KMS-11 (cell line): ENCODE measurements at regions not wholly inside any gene's neighbourhood (a gene's known extent, or its start where the extent isn't known, plus 50 kb on each side); places are given as distances from the start of the nearest gene placed in this dataset.

Experiments
- H2AFZ ChIP-seq: fragments of 200-600 bp; sonication (generic); 2 replicates; pipeline ENCODE4 v1.6.1; 2016; ENCODE audit warnings: antibody characterized with exemption, mixed run types, low read depth
- H3K27ac ChIP-seq: fragments of 200-600 bp; sonication (generic); 2 replicates; pipeline ENCODE4 v1.6.1; 2016; ENCODE audit warnings: mild to moderate bottlenecking, mixed run types
- H3K27me3 ChIP-seq: fragments of 200-600 bp; sonication (generic); 2 replicates; pipeline ENCODE4 v1.6.1; 2017; ENCODE audit warnings: mild to moderate bottlenecking, low read depth, mixed run types, moderate library complexity; ENCODE audit not compliant: insufficient read depth
- H3K36me3 ChIP-seq: fragments of 200-600 bp; sonication (generic); 2 replicates; pipeline ENCODE4 v1.6.1; 2017; ENCODE audit warnings: mild to moderate bottlenecking, mixed run types; ENCODE audit not compliant: insufficient read depth
- H3K4me1 ChIP-seq: fragments of 200-600 bp; sonication (generic); 2 replicates; pipeline ENCODE4 v1.6.1; 2016; ENCODE audit warnings: mild to moderate bottlenecking, low read depth, mixed run types; ENCODE audit not compliant: poor library complexity, severe bottlenecking
- H3K4me2 ChIP-seq: fragments of 200-600 bp; sonication (generic); 2 replicates; pipeline ENCODE4 v1.7.0; 2016; ENCODE audit warnings: mild to moderate bottlenecking, mixed run types
- H3K4me3 ChIP-seq: fragments of 200-600 bp; sonication (generic); IDR thresholded peaks from 2 replicates; pipeline ENCODE4 v1.6.1; 2017; ENCODE audit warnings: low read depth, low read length, mixed read lengths; ENCODE audit not compliant: insufficient read depth
- H3K79me2 ChIP-seq: fragments of 200-600 bp; sonication (generic); 2 replicates; pipeline ENCODE4 v1.6.1; 2016; ENCODE audit warnings: low read depth, mixed run types; ENCODE audit not compliant: insufficient read depth
- H3K9ac ChIP-seq: fragments of 200-600 bp; sonication (generic); 2 replicates; pipeline ENCODE4 v1.6.1; 2016; ENCODE audit warnings: mild to moderate bottlenecking, mixed run types
- H4K20me1 ChIP-seq: fragments of 200-600 bp; sonication (generic); 2 replicates; pipeline ENCODE4 v1.6.1; 2016; ENCODE audit warnings: mild to moderate bottlenecking, mixed run types; ENCODE audit not compliant: insufficient read depth
- TF ChIP-seq, protein P1 (sequence below): fragments of 200-600 bp; sonication (generic); conservative IDR thresholded peaks from 2 replicates; pipeline ENCODE4 v1.6.1; 2017; ENCODE audit warnings: low read depth, mild to moderate bottlenecking, antibody characterized with exemption, low read length, moderate library complexity, mixed read lengths

- no peaks in the 10 kb centered on the region for H3K4me1 ChIP-seq
- H2AFZ ChIP-seq, result no peak overlapping the region
- H3K4me2 ChIP-seq, result no peak overlapping the region
- H3K4me3 ChIP-seq, result no peak overlapping the region
- H3K9ac ChIP-seq, result no peak overlapping the region
- no peaks in the 10 kb centered on the region for H3K79me2 ChIP-seq
- TF ChIP-seq, protein P1, sequence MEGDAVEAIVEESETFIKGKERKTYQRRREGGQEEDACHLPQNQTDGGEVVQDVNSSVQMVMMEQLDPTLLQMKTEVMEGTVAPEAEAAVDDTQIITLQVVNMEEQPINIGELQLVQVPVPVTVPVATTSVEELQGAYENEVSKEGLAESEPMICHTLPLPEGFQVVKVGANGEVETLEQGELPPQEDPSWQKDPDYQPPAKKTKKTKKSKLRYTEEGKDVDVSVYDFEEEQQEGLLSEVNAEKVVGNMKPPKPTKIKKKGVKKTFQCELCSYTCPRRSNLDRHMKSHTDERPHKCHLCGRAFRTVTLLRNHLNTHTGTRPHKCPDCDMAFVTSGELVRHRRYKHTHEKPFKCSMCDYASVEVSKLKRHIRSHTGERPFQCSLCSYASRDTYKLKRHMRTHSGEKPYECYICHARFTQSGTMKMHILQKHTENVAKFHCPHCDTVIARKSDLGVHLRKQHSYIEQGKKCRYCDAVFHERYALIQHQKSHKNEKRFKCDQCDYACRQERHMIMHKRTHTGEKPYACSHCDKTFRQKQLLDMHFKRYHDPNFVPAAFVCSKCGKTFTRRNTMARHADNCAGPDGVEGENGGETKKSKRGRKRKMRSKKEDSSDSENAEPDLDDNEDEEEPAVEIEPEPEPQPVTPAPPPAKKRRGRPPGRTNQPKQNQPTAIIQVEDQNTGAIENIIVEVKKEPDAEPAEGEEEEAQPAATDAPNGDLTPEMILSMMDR, result no peak
- H3K27me3 ChIP-seq, result no peaks in the 10 kb centered on the region
- no peaks in the 10 kb centered on the region for H3K36me3 ChIP-seq
- H3K27ac ChIP-seq, result no peak overlapping the region
- H4K20me1 ChIP-seq, result no peaks in the 10 kb centered on the region
These were observed 711.0 kb downstream of the TLE4 start for GRCh38 chr9:80282766-80283165.

DNA sequence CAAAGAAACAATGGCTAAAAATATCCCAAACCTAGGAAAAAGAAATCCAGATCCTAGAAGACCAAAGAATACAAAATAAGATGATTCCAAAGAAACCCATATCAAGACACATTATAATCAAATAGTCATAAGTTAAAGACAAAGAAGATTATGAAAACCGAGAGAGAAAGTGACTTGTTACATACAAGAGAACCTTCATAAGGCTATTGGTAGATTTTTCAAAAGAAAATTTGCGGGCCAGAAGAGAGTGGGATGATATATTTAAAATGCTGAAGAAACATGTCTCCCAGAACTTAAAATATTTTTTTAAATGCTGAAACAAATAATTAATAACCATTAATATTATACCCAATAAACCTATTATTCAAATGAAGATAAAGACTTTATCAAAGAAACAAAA, 687.3 kb downstream of the TLE4 start:
- no peaks in the 10 kb centered on the region for H3K4me1 ChIP-seq
- no peak overlapping the region for H3K4me3 ChIP-seq
- no peaks in the 10 kb centered on the region for H3K79me2 ChIP-seq
- H3K36me3 ChIP-seq, result no peaks in the 10 kb centered on the region
- no peak overlapping the region for H2AFZ ChIP-seq
- H4K20me1 ChIP-seq, result no peaks in the 10 kb centered on the region
- TF ChIP-seq, protein P1, result no peak
- H3K27me3 ChIP-seq, result no peaks in the 10 kb centered on the region
- no peak overlapping the region for H3K9ac ChIP-seq
- no peak overlapping the region for H3K27ac ChIP-seq
- H3K4me2 ChIP-seq, result no peak overlapping the region

GRCh38 chr9:80251778-80252177, 680.0 kb downstream of the TLE4 start:
- Histone ChIP-seq H3K4me3 (no peak overlapping the region), H4K20me1 (no peaks in the 10 kb centered on the region), H3K9ac (no peak overlapping the region), H3K27me3 (no peaks in the 10 kb centered on the region), H2AFZ (no peak overlapping the region), H3K36me3 (no peaks in the 10 kb centered on the region), H3K27ac (no peak overlapping the region), H3K79me2 (no peaks in the 10 kb centered on the region), H3K4me1 (no peaks in the 10 kb centered on the region), H3K4me2 (no peak overlapping the region)
- TF ChIP-seq, protein P1, result no peak

GRCh38 chr9:80242022-80242421, 670.3 kb downstream of the TLE4 start:
- no peak overlapping the region for H2AFZ ChIP-seq
- H3K4me2 ChIP-seq, result no peak overlapping the region
- H3K9ac ChIP-seq, result no peak overlapping the region
- H3K4me3 ChIP-seq, result no peak overlapping the region
- no peaks in the 10 kb centered on the region for H3K36me3 ChIP-seq
- H4K20me1 ChIP-seq, result no peaks in the 10 kb centered on the region
- H3K4me1 ChIP-seq, result no peaks in the 10 kb centered on the region
- H3K27ac ChIP-seq, result no peak overlapping the region
- TF ChIP-seq, protein P1, result no peak
- H3K27me3 ChIP-seq, result no peaks in the 10 kb centered on the region
- no peaks in the 10 kb centered on the region for H3K79me2 ChIP-seq
